D721Med (cell line): ENCODE measurements at regions not wholly inside any gene's neighbourhood (a gene's known extent, or its start where the extent isn't known, plus 50 kb on each side); places are given as distances from the start of the nearest gene placed in this dataset.

Experiments used
- DNase-seq: peaks from one replicate; pipeline ENCODE4 v3.0.0; 2011; ENCODE audit warnings: low spot score; ENCODE audit not compliant: insufficient read length
- FAIRE-seq: peaks from 2 replicates; lab custom pipeline; 2011; peaks lifted over from hg19 to GRCh38; lab: Jason Lieb, UNC
- TF ChIP-seq, protein P1 (sequence below): IDR thresholded peaks from 2 replicates; pipeline ENCODE4 v1.5.1; 2012; ENCODE audit warnings: mild to moderate bottlenecking, control low read depth; ENCODE audit not compliant: insufficient read depth; ENCODE audit errors: missing control alignments

DNA sequence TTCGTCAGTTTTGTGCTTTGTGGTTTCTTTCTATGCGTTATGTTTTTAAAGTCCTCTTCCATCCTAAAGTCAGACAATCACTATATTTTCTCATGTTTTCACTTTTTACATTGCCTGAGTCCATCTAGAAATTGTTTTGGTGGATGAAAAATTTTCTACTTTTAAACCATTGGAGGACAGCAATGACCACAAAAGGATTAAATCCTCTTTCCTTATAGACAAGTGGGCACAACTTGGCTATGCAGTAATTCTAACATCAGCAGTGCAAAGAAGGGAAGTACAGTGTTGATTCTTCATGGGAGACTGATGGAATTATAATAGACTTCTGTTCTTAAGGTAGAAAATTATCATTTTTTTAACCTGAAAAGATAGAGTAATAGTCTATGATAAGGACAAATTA, 75.5 kb downstream of the PALM2AKAP2 start:
- TF ChIP-seq, protein P1, sequence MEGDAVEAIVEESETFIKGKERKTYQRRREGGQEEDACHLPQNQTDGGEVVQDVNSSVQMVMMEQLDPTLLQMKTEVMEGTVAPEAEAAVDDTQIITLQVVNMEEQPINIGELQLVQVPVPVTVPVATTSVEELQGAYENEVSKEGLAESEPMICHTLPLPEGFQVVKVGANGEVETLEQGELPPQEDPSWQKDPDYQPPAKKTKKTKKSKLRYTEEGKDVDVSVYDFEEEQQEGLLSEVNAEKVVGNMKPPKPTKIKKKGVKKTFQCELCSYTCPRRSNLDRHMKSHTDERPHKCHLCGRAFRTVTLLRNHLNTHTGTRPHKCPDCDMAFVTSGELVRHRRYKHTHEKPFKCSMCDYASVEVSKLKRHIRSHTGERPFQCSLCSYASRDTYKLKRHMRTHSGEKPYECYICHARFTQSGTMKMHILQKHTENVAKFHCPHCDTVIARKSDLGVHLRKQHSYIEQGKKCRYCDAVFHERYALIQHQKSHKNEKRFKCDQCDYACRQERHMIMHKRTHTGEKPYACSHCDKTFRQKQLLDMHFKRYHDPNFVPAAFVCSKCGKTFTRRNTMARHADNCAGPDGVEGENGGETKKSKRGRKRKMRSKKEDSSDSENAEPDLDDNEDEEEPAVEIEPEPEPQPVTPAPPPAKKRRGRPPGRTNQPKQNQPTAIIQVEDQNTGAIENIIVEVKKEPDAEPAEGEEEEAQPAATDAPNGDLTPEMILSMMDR, result no peak
- FAIRE-seq (no peak), DNase-seq (no peak)

DNA sequence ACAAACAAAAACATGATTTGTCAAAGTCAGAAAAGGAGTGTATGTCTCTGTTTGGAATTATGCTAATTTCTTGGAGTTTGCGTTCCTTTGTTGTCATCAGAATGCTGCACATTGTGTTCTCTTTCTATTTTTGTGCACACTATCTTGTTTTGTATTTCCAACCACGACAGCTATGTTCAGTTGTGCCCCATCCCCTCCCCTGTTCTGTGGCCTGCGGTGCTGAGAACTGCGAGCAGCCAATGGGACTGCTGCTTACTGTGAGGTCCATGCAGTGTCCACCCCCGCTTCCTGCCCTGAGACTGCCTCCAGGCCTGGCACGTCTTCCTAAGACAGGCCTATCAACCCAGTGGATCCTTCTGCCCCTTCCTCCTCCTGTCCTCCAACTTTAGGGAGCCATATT, 76.8 kb downstream of the PALM2AKAP2 start:
- TF ChIP-seq, protein P1, result no peak
- DNase-seq (no peak), FAIRE-seq (no peak)

DNA sequence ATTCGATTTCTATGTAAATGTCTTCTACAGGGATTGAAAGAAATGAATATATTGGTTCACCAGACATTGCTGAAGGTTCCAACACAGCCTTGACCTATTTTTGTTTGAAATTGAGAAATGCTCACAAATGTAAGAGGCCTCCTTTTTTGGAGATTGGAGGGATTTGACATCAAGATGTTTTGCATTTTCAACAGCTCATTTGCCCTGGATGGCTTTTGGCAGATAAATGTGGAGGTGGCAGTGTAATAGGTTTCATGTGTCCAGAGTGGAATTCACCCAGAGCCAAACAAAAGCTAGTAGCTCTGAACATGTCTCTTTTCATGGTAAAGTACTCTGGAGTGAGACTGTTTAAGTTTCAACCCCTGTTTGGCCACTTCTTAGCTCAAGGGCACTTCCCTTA, 77.3 kb downstream of the PALM2AKAP2 start:
- TF ChIP-seq, protein P1, result no peak
- no peak for FAIRE-seq
- no peak for DNase-seq

GRCh38 chr9:109859447-109859846, 79.4 kb downstream of the PALM2AKAP2 start:
- TF ChIP-seq, protein P1, result no peak
- FAIRE-seq (no peak), DNase-seq (no peak)

- TF ChIP-seq, protein P1, result no peak
- FAIRE-seq (no peak), DNase-seq (no peak)
Measured at GRCh38 chr9:109860521-109860920, 80.5 kb downstream of the PALM2AKAP2 start.

DNA sequence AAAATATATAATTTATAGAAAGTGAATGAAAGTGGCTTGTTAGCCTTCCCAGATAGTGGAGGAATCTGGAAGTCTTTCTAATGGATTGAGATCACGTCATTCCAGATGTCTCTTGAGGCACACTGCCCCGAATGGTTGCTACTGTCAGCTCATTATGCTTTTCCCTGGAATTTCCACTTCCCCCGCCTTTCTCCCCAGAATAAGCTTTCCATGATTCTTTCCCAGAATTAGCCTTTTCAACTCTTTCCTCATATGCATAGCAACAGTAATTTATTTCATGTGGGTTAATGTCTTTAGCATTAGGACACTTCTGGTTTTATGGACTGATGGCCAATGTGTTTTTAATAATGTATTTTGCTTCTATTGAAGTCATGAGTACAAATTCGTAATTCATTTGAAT, 81.5 kb downstream of the PALM2AKAP2 start:
- FAIRE-seq (no peak), DNase-seq (no peak)
- TF ChIP-seq, protein P1, result no peak

DNA sequence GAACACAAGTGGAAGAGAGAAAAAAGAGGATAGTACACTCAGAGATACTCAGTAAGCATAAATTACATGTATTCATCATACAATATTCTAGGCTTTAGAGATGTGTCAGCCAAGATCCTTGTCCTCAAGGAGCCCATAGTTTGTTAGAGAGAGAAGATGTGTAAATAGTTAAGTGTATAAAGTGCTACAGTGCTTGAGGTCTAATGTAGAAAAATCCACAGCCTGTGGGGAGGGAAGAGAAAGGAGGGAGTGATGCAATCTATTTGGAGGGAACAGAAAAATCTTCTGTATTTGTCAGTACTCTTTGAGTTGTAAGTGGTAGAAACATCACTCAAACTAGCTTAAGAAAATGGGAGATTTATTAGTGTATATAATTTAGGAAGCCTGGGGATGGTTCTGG, 81.9 kb downstream of the PALM2AKAP2 start:
- DNase-seq, result no peak
- TF ChIP-seq, protein P1, result no peak
- no peak for FAIRE-seq
